Endothelial cell of umbilical vein (primary cell): ENCODE measurements at regions not wholly inside any gene's neighbourhood (a gene's known extent, or its start where the extent isn't known, plus 50 kb on each side); places are given as distances from the start of the nearest gene placed in this dataset.

Experiments
- BruUV-seq: library from RNA; stranded (reverse); fragments of 400-500 nt; replicated peaks from 2 replicates; lab custom pipeline; 2021; lab: Mats Ljungman, UMichigan
- CTCF ChIA-PET: fragments of 300-600, 350-600 bp; sonication (Branson Sonifier 250); formaldehyde crosslinking; loops from one replicate; lab custom pipeline; 2021; ENCODE audit warnings: antibody characterized with exemption, inconsistent platforms; lab: Charles Lee
- POLR2A ChIA-PET: fragments of 300-600, 350-600 bp; sonication (Branson Sonifier 250); formaldehyde crosslinking; loops from one replicate; lab custom pipeline; 2021; ENCODE audit warnings: antibody characterized with exemption, inconsistent platforms; lab: Charles Lee
- DNase-seq: peaks from one replicate; pipeline ENCODE4 v3.0.0-alpha.2; 2011; ENCODE audit warnings: low read depth, low spot score
- FAIRE-seq: peaks from 2 replicates; lab custom pipeline; 2011; peaks lifted over from hg19 to GRCh38; lab: Jason Lieb, UNC
- H2AFZ ChIP-seq: 2 replicates; pipeline ENCODE4 v1.6.0; 2012; ENCODE audit warnings: low read depth, low read length, control low read depth, inconsistent platforms
- H3K27ac ChIP-seq: 2 replicates; pipeline ENCODE4 v1.5.1; 2011; ENCODE audit warnings: low read depth, mild to moderate bottlenecking, control low read depth, low read length, moderate library complexity; ENCODE audit not compliant: insufficient read depth
- H3K27me3 ChIP-seq, 2 experiments: 2 replicates each; pipeline versions ENCODE4 v1.6.0 to v1.6.1; 2011; ENCODE audit warnings: low read length in 2 of 2, mixed read lengths in 1 of 2; ENCODE audit not compliant: control insufficient read depth in 2 of 2, insufficient read depth in 2 of 2
- H3K36me3 ChIP-seq, 2 experiments: 2 replicates in 1 of 2; 3 replicates in 1 of 2; pipeline ENCODE4 v1.5.1; 2011; ENCODE audit warnings: low read length in 2 of 2, mild to moderate bottlenecking in 1 of 2, moderate library complexity in 1 of 2; ENCODE audit not compliant: control insufficient read depth in 2 of 2, insufficient read depth in 2 of 2; ENCODE audit errors: extremely low read depth in 1 of 2
- H3K4me1 ChIP-seq: 3 replicates; pipeline ENCODE4 v1.5.1; 2011; ENCODE audit warnings: mild to moderate bottlenecking, low read length; ENCODE audit not compliant: control insufficient read depth, insufficient read depth; ENCODE audit errors: extremely low read depth
- H3K4me2 ChIP-seq: 2 replicates; pipeline ENCODE4 v1.6.1; 2011; ENCODE audit warnings: low read length, control low read depth, mixed read lengths; ENCODE audit not compliant: insufficient read depth
- H3K4me3 ChIP-seq, 3 experiments: fragments of 200-600 bp in 1 of 3; sonication (generic), shearing (Covaris generic) in 1 of 3; replicated peaks in 1 of 3; 2 replicates each; pipeline ENCODE4 v1.5.1; 2011 to 2016; ENCODE audit warnings: control low read depth in 3 of 3, low read length in 3 of 3, mild to moderate bottlenecking in 2 of 3, inconsistent platforms in 1 of 3, low read depth in 1 of 3, moderate library complexity in 1 of 3; ENCODE audit not compliant: insufficient read depth in 1 of 3
- H3K79me2 ChIP-seq: 2 replicates; pipeline ENCODE4 v1.6.0; 2012; ENCODE audit warnings: low read length, inconsistent platforms; ENCODE audit not compliant: control insufficient read depth, insufficient read depth
- H3K9ac ChIP-seq: replicated peaks from 2 replicates; pipeline ENCODE3; 2011; ENCODE audit warnings: low read length, control low read depth; ENCODE audit not compliant: insufficient read depth; ENCODE audit errors: extremely low read depth
- H3K9me1 ChIP-seq: replicated peaks from 3 replicates; pipeline ENCODE4 v1.6.0; 2011; ENCODE audit warnings: mild to moderate bottlenecking, low read length; ENCODE audit not compliant: control insufficient read depth, insufficient read depth; ENCODE audit errors: extremely low read depth
- H3K9me3 ChIP-seq: replicated peaks from 2 replicates; pipeline ENCODE4 v1.5.1; 2012; ENCODE audit warnings: low read length, inconsistent platforms; ENCODE audit not compliant: control insufficient read depth, insufficient read depth
- H4K20me1 ChIP-seq: replicated peaks from 2 replicates; pipeline ENCODE3; 2011; ENCODE audit warnings: mild to moderate bottlenecking, low read length; ENCODE audit not compliant: control insufficient read depth, insufficient read depth; ENCODE audit errors: extremely low read depth
- CTCF ChIP-seq, 2 donors: IDR thresholded peaks; 1 replicate in 1 of 2; 2 replicates in 1 of 2; pipeline ENCODE4 v1.5.1; 2011; ENCODE audit warnings: low read length in 2 of 2, mild to moderate bottlenecking in 2 of 2, moderate library complexity in 2 of 2, control low read depth in 1 of 2, inconsistent platforms in 1 of 2, low read depth in 1 of 2; ENCODE audit not compliant: insufficient read depth in 1 of 2; ENCODE audit errors: extremely low read depth in 1 of 2
- EZH2 ChIP-seq: IDR thresholded peaks from 2 replicates; pipeline ENCODE4 v1.6.1; 2012; ENCODE audit warnings: borderline replicate concordance, low read depth, mild to moderate bottlenecking, moderate library complexity, low read length, inconsistent platforms; ENCODE audit not compliant: severe bottlenecking
- GATA2 ChIP-seq: IDR thresholded peaks from 2 replicates; pipeline ENCODE4 v1.7.0; 2011; ENCODE audit warnings: low read depth, mild to moderate bottlenecking, moderate library complexity, mixed read lengths, low read length; ENCODE audit not compliant: insufficient read length, insufficient read depth
- JUN ChIP-seq: IDR thresholded peaks from 2 replicates; pipeline ENCODE4 v1.6.1; 2011; ENCODE audit warnings: borderline replicate concordance, low read depth; ENCODE audit not compliant: insufficient read length, insufficient read depth
- MAX ChIP-seq: IDR thresholded peaks from 2 replicates; pipeline ENCODE4 v1.6.1; 2011; ENCODE audit not compliant: insufficient read depth, insufficient read length
- MYC ChIP-seq: IDR thresholded peaks from one replicate; pipeline ENCODE4 v1.6.1; 2011; ENCODE audit warnings: mild to moderate bottlenecking, low read depth, low read length
- POLR2A ChIP-seq: IDR thresholded peaks from 2 replicates; pipeline ENCODE4 v1.6.1; 2012; ENCODE audit warnings: low read depth, mild to moderate bottlenecking, control low read depth, low read length
- POLR2AphosphoS5 ChIP-seq: IDR thresholded peaks from 2 replicates; pipeline ENCODE4 v1.6.1; 2012; ENCODE audit warnings: low read depth, mild to moderate bottlenecking, control low read depth, low read length, moderate library complexity; ENCODE audit not compliant: insufficient read depth
- dilution Hi-C: fragments of 300-500 bp; cut with MboI; formaldehyde crosslinking; loops from one replicate; pipeline ENCODE4 v1.15.0; 2019; ENCODE audit warnings: low sequenced_read_pairs; ENCODE audit not compliant: extremely low pct_ligation_motif_present
- intact Hi-C: fragments of 100-400 bp; cut with micrococcal nuclease; formaldehyde crosslinking; loops from one replicate; pipeline ENCODE4 v1.10.0; 2022

- ChIA-PET POLR2A (no interaction called here), CTCF (no interaction called here)
- Histone ChIP-seq H3K27me3 (no peaks in the 10 kb centered on the region), H3K9me1 (no peaks in the 10 kb centered on the region), H3K9me3 (no peaks in the 10 kb centered on the region), H3K4me3 (no peak overlapping the region), H3K4me1 (no peaks in the 10 kb centered on the region), H3K9ac (no peak overlapping the region), H3K4me2 (no peak overlapping the region), H3K27ac (no peak overlapping the region), H4K20me1 (no peaks in the 10 kb centered on the region), H3K79me2 (no peaks in the 10 kb centered on the region), H3K36me3 (no peaks in the 10 kb centered on the region), H2AFZ (no peak overlapping the region)
- no TSS peak for BruUV-seq
- TF ChIP-seq CTCF (IDR thresholded peaks at IDR 0.05; ENCODE audit: extremely low read depth in 1 of 2, insufficient read depth in 1 of 2, low read depth in 1 of 2, low read length in 2 of 2) (no peak), MYC (no peak), POLR2AphosphoS5 (no peak), GATA2 (no peak), EZH2 (no peak), POLR2A (no peak), JUN (no peak), MAX (no peak)
- intact Hi-C loops, result no loop called here
- dilution Hi-C loops, result no loop called here
- FAIRE-seq (no peak), DNase-seq (no peak)
Measured at GRCh38 chr13:67515895-67516294, 285.8 kb upstream of the PCDH9 start.
